ENCODE measurements at regions not wholly inside any gene's neighbourhood (a gene's known extent, or its start where the extent isn't known, plus 50 kb on each side); places are given as distances from the start of the nearest gene placed in this dataset.

- DNase-seq (no peak), ATAC-seq (ENCODE audit: low read depth) (no peak)
- Histone ChIP-seq H3K4me1 (ENCODE audit: control insufficient read depth, insufficient read depth, low read length) (no peaks in the 10 kb centered on the region), H2AK5ac (ENCODE audit: low read depth, low read length) (no peak overlapping the region), H3K4me2 (ENCODE audit: low read depth, low read length) (no peak overlapping the region), H4K5ac (ENCODE audit: low read depth, low read length) (no peak overlapping the region), H3K56ac (ENCODE audit: extremely low read depth, insufficient read depth, low read length) (no peak overlapping the region), H3K27ac (ENCODE audit: insufficient read depth, low read length) (no peak overlapping the region), H3K36me3 (ENCODE audit: control insufficient read depth, insufficient read depth, low read length) (no peaks in the 10 kb centered on the region), H3K4ac (ENCODE audit: low read depth, low read length) (no peak overlapping the region), H3K9me1 (ENCODE audit: insufficient read depth, low read length) (no peaks in the 10 kb centered on the region), H3K23ac (ENCODE audit: low read depth, low read length) (no peak overlapping the region), H3K79me1 (ENCODE audit: low read depth in 1 of 2, low read length in 2 of 2) (no peaks in the 10 kb centered on the region), H3K18ac (ENCODE audit: low read depth, low read length) (no peak overlapping the region), H4K20me1 (ENCODE audit: insufficient read depth, low read length) (no peaks in the 10 kb centered on the region), H3K14ac (replicated peaks; ENCODE audit: low read depth, low read length) (no peak overlapping the region), H3K9me3 (ENCODE audit: control insufficient read depth, insufficient read depth, low read length) (no peaks in the 10 kb centered on the region), H3K9ac (ENCODE audit: low read depth, low read length) (no peak overlapping the region), H2BK5ac (ENCODE audit: low read depth, low read length, poor library complexity, severe bottlenecking) (no peak overlapping the region), H2AK9ac (replicated peaks; ENCODE audit: low read depth, low read length, poor library complexity) (no peak overlapping the region), H3K4me3 (ENCODE audit: insufficient read depth, low read depth, low read length) (no peak overlapping the region), H2BK20ac (ENCODE audit: low read depth, low read length) (no peak overlapping the region), H2BK120ac (ENCODE audit: low read depth, low read length) (no peak overlapping the region), H3K27me3 (ENCODE audit: control insufficient read depth, insufficient read depth, low read length) (no peaks in the 10 kb centered on the region), H4K91ac (ENCODE audit: insufficient read depth, low read depth, low read length) (no peak overlapping the region), H2BK15ac (ENCODE audit: low read depth, low read length) (no peak overlapping the region), H4K8ac (ENCODE audit: low read depth in 2 of 2, low read length in 2 of 2) (no peak overlapping the region), H2AFZ (replicated peaks; ENCODE audit: low read length, poor library complexity) (no peak overlapping the region)
- TF ChIP-seq CTCF (conservative IDR thresholded peaks at IDR 0.05; ENCODE audit: low read depth, low read length) (no peak), SMC3 (IDR thresholded peaks at IDR 0.05; ENCODE audit: low read depth, low read length) (no peak), MAFK (IDR thresholded peaks at IDR 0.05; ENCODE audit: low read depth, low read length) (no peak), MAZ (IDR thresholded peaks at IDR 0.05; ENCODE audit: borderline replicate concordance, low read depth, low read length) (no peak), RAD21 (IDR thresholded peaks at IDR 0.05; ENCODE audit: low read length) (no peak), FOS (IDR thresholded peaks at IDR 0.05; ENCODE audit: low read depth, low read length) (no peak), CEBPB (IDR thresholded peaks at IDR 0.05; ENCODE audit: low read depth, low read length) (no peak), RCOR1 (IDR thresholded peaks at IDR 0.05; ENCODE audit: insufficient replicate concordance, low read length) (no peak), BHLHE40 (IDR thresholded peaks at IDR 0.05; ENCODE audit: low read depth, low read length) (no peak), NFE2L2 (IDR thresholded peaks at IDR 0.05; ENCODE audit: low read depth, low read length) (no peak), MXI1 (IDR thresholded peaks at IDR 0.05; ENCODE audit: borderline replicate concordance, low read depth, low read length) (no peak), ELK1 (IDR thresholded peaks at IDR 0.05; ENCODE audit: borderline replicate concordance, low read depth, low read length) (no peak), POLR2A (IDR thresholded peaks at IDR 0.05; ENCODE audit: low read depth, low read length) (no peak)
- BruUV-seq (replicated peaks) = no TSS peak
- dilution Hi-C loops (cut with HindIII; ENCODE audit: low sequenced_read_pairs, unreplicated experiment) (no loop called here), intact Hi-C loops (cut with micrococcal nuclease) (no loop called here), in situ Hi-C loops (cut with MboI; ENCODE audit: low sequenced_read_pairs) (no loop called here)
- no CpG with 5 or more reads among the region's 4 CpGs for WGBS, 2 experiments (ENCODE audit: extremely low coverage in 2 of 2, insufficient read length in 1 of 2)
- POLR2A ChIA-PET (ENCODE audit: unreplicated experiment) = no interaction called here
- CTCF ChIA-PET = no interaction called here
Observed at GRCh38 chr2:181196401-181196800, 216.0 kb downstream of the UBE2E3 start.
